ENCODE measurements at regions not wholly inside any gene's neighbourhood (a gene's known extent, or its start where the extent isn't known, plus 50 kb on each side); places are given as distances from the start of the nearest gene placed in this dataset.
"Not testable (repeated sequence)": the region's sequence is repeated elsewhere in the genome, so short reads cannot be mapped to it uniquely, and the experiment has no call there.

GRCh38 chr2:123359636-123360035 lies 665.5 kb upstream of the CNTNAP5 start:
- no peak for DNase-seq

- no peak for DNase-seq
Observed at GRCh38 chr2:123362671-123363440, 662.2 kb upstream of the CNTNAP5 start.

GRCh38 chr2:123363826-123364225 lies 661.3 kb upstream of the CNTNAP5 start:
- DNase-seq = no peak

DNA sequence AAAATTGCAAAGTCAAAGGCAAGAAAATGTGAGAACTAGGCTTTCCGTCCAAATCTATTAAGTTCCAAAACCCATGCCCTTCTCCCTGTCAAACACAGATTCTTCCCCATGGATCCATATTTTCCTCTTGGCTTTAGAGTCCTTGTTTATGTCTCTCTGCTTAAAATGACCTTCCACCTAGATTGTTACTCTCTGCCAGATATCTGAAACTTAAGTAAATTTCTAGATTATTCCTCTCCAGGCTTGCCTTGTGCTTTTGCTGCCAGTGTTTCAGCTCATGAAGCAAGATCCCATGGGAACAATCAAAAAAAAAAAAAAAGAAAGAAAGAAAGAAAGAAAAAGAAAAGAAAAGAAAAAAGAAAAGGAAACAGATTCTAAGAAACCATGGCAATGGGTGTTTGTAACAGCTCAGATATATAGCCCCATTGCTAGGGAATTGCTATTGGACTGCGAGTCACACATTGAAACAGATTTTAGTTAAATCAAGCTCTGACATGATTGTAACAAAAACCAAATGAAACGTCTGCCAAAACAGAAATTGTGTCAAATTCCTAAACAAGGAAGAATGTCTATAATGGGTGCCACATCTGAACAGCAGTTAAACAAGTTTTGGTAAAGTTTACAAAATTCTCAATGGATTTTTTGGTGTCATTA lies 660.7 kb upstream of the CNTNAP5 start:
- no peak for DNase-seq

- no peak for DNase-seq
Observed at GRCh38 chr2:123366239-123366837, 658.7 kb upstream of the CNTNAP5 start.

GRCh38 chr2:123370186-123370585 lies 654.9 kb upstream of the CNTNAP5 start:
- no peak for DNase-seq

DNA sequence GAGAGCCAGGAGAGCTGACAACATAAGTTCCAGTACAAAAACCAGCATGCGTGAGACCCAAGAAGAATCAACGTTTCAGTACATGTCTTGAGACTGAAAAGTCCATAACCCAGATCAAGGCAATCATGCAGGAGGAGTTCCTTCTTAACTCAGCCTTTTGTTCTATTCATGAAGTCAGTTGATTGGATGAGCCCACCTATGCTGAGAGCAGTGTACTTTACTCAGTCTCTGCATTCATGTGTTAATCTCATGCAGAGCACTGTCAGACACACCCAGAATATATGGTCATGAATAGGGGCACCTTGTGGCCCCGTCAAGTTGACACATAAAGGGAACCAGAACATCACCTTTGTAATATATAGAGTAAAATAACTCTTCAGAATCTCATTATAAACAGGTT lies 653.6 kb upstream of the CNTNAP5 start:
- DNase-seq = no peak

GRCh38 chr2:123380370-123380935 lies 644.6 kb upstream of the CNTNAP5 start:
- no peak for DNase-seq

DNA sequence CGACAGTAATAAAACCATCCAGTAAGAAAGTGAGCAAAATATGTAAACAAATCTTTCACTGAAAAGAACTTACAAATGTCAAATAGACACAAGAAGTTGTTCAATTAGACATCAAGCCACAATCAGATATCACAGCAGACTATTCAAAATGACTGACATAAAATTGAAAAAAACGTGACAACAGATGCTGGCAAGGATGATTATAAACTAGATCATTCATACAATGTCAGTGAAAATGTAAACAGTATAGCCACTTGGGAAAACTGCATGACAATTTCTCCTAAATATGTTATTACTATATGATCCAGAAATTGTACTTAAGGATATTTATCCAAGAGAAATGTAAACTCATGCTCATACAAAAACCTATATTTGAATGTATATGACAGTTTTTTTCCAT lies 609.4 kb upstream of the CNTNAP5 start:
- no peak for DNase-seq

DNA sequence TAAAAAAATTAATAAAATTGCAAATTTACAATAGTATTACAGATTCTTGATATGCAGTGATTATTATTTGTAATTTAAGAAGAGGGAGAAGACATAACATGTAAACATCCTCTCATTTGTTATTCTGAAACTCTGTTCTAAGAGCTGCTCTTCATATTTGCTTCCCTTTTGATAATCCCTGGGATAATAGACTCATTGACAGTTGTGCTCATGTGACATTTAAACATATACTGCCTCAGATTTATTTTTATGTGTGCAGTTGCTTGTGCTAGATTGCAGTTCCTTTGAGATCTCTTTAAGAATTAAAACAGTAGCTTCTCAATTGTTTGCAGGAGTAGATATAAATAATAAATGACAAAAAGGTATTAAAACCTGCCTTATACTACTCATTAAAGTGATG lies 605.1 kb upstream of the CNTNAP5 start:
- no peak for DNase-seq

DNA sequence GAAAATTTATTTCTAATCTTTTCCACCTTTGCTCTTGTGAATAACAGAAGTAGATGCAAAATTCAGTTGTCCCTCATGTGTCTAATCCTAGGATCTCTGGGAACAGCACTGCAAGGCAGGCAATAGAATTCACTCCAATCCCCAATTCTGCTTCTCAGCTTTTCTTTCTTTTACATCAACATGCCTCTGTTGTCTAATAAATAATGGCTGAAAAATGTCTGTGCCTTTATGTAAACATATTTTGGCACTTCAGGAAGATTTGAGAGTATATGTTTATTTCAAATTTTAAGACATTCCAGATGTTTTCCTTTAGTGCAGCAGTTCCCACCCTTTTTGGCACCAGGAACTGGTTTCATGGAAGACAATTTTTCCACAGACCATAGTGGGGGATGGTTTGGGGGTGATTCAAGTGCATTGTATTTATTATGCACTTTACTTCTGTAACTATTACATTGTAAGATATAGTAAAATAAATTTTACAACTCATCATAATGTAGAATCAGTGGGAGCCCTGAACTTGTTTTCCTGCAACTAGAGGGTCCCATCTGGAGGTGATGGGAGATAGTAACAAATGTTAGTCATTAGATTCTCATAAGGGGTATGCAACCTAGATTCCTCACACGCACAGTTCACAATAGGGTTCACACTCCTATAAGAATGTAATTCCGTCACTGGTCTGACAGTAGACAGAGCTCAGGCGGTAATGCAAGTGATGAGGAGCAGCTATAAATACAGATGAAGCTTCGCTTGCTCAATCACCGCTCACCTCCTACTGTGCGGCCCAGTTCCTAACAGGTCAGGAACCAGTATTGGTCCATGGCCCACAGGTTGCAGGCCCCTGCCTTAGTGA lies 590.3 kb upstream of the CNTNAP5 start:
- DNase-seq = peak; percentile 90

DNA sequence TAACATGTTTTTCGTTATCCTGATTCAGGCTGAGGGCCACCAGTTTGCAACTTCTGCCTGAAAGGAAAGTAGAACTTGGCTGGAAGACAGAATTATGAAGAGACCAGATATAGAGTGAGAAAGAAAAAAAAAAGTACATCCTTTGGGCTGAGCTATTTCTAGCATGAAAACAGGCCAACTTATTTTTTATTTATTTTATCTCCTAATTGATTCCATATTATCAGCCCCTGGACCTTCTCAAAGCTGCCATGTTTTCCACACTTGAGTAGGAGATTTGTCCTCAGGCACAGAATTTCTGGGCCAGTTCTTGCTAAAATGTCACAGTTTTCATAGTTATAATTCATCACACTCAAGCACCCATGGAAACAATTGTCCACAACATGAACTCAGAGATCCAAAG lies 586.8 kb upstream of the CNTNAP5 start:
- peak; percentile 52 for DNase-seq

DNA sequence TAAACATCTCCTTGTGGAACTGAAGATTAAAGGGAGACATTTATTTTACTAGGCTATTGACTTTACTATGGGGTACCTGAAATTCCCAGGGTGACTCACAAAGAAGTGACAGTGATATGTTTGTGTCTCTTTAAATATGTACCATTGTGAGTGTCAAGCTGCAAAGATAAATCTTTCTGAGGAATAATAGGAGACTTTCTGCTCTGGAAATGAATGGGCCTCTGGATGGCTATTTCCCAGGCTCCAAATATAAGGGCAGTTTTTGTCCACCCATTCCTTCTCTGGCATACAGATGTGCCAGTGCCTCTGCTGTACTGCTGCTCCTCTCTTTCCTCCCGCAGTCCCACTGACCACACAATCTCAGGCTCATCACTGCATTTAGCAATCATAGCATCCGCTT lies 586.4 kb upstream of the CNTNAP5 start:
- DNase-seq = no peak

DNA sequence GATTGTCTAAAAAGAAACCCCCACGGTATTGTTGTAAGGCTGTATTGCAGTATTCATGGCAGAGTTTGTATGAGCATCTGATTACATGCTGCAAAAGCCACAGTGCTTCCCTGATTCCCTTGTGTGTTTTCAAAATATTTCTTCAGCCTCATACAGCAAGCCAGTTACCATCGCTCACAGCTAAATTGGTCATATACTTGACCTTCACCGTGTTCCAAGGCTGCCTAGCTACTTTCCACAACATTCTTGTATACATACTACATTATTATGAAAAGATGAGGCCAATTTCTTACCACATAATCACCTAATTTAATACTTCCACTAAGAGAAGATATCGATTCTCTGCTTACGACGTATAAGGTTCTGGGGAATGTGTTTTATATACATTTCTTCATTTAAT lies 576.3 kb upstream of the CNTNAP5 start:
- peak; percentile 46 for DNase-seq

GRCh38 chr2:123451542-123451941 lies 573.5 kb upstream of the CNTNAP5 start:
- no peak for DNase-seq

DNA sequence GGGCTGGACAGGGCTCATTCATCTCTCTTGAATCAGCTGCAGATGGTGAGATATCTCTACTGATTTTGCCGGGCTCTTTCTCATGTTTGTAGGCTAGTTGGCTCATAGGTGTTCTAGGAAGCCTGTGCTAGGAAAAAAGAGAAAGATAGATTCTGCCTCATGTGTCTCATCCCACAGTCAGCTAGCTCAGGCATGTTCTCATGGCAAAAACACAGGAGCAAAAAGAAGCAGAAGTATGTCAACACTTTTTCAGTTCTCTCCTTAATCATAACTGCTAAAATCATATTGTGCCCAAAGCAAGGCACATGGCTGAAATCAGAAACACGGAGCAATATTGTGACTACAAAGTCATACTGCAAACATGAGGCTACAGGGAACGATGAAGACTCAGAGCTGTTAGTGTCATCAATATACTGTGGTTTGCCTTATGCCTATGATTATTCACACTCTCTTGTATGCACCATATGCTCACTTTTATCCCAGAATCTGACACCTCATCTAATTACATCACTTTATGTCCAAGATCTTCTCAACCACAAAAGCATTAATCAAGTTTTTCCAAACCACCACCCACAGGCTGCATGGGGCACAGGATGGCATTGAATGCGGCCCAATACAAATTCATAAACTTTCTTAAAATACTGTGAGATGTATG lies 571.9 kb upstream of the CNTNAP5 start:
- no peak for DNase-seq

DNA sequence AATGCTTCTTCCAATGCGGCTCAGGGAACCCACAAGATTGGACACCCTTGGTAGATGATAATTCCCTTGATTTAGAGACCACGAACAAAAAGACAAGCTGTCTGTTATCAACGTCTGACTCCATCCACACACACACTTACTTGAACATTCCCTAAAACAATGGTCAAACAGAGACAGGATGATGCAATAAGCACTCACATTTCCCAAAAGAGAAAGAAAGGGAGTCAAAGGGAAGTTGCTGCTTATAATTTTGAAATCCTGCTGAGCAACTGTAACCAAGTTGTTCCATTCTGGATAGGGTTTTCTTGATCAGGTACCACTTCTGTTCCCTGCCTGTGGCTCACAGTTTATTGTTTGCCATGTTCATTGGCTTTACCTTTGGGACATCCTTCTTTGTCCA lies 571.3 kb upstream of the CNTNAP5 start:
- DNase-seq = no peak

- DNase-seq = not testable (repeated sequence)
Observed at GRCh38 chr2:123455234-123455633, 569.9 kb upstream of the CNTNAP5 start.

DNA sequence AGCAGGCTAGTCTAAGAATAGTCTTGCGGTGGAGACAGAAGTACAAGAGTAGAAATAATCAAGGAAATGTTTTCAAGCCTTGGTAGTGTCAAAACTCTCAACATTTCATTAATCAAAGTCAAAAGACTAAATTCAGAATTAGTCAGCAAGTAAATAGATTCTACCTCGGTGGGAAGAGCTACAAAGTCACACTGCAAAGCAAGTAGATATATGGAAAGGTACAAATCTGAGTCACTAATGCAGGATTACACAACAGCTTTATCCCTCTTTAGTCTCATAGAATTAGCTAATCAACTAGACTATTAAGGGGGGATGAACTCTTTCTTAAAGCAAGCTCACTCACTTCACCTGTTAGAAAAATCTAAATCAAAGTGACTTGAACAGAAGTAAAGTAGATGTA lies 568.7 kb upstream of the CNTNAP5 start:
- no peak for DNase-seq

DNA sequence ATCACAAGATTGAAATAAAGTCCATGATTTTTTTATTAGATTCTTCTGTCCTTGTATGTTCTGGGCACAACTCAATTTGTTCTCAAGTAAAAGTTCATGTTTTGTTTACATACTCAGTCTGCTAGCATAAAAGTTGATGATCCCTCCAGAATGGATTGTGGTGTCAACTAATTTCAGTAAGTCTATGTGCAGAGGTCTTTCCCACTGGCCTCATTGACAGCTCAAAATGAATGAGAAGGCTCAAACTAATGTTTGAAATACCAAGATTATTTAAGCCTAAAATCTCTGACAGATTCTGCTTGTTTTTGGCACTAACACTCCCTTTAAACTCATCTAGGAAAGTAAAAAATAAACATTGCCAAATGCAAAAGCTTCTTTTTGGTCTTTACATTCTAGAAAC lies 561.2 kb upstream of the CNTNAP5 start:
- no peak for DNase-seq

GRCh38 chr2:123468071-123468470 lies 557.0 kb upstream of the CNTNAP5 start:
- no peak for DNase-seq

- DNase-seq = no peak
Observed at GRCh38 chr2:123481406-123481805, 543.7 kb upstream of the CNTNAP5 start.

Measured in hindlimb muscle (tissue), 1 donor.